ENCODE measurements at regions not wholly inside any gene's neighbourhood (a gene's known extent, or its start where the extent isn't known, plus 50 kb on each side); places are given as distances from the start of the nearest gene placed in this dataset.

GRCh38 chr3:13222131-13222530 is 148.9 kb upstream of the IQSEC1 start:
- TF ChIP-seq CTCF (IDR thresholded peaks at IDR 0.05) (no peak), POLR2A (IDR thresholded peaks at IDR 0.05) (no peak)
